ENCODE measurements at regions not wholly inside any gene's neighbourhood (a gene's known extent, or its start where the extent isn't known, plus 50 kb on each side); places are given as distances from the start of the nearest gene placed in this dataset.
"Not testable (repeated sequence)": the region's sequence is repeated elsewhere in the genome, so short reads cannot be mapped to it uniquely, and the experiment has no call there.

DNA sequence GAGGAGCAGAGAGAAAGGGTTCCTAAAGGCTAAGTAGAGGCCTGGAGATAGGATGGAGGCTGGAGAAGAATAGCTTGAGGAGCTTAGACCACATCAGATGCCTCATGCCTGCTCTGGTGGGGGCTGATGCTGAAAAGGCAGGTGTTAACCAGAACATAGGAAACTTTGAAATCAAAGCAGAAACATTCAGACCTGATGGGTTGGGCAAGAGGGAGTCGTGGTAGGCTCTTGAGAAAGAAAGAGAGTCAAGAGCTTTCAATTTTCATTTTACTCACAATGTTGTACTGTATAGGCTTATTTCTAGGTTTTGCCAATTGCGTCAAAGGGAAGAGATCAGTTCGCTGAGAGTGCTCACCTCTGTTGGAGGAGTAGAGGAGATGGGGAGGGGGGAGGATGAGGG lies 406.6 kb upstream of the SALL1 start:
- no peak for DNase-seq

DNA sequence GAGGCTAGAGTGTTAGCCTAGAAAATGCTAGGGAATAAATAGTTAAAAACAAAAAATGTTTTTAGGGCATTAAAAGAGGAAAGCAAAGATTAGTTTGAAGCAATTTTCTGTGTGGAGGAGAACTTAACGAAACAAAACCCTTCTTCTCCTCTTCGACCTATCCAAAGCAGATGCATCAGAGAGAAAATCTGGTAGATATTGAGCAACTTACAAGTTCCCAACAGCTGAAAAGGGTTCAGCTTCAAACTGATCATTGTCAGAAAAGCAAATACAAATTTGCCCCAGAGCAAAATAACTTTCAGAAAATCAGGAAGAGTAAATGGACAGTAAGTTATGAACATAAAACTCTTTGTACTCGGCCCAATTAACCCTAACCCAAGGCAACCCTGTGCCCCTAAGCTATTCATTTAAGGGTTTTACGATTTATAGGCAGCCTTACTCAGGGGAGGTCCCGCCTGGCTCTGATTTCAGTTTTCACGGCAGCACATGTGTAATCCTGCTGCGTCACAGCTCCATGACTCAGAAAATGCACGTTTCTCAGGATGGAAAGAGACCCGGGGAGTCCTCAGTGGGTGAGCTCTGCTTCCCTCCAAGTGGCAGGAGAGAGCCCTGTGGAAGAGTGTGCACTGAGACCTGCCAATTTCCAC lies 405.7 kb upstream of the SALL1 start:
- DNase-seq, result no peak

DNA sequence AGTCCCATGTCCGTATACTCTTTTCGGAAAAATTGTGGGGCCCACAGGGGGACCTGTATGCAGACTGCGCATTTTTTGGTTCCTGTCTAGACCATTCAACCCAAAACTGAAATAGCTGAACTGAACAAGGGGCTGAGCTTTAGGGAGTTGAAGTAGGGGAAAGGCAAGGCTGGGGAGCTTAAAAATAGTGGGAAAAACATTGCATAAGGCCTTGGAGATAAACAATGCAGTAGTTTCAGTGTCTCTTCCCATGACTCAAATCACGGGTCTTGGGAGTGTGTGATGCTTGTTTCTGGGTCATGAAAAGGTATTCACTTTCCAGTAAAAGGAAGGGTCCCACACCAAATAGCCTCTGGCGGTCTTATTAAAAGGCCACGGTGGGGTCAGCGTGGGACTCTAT lies 402.8 kb upstream of the SALL1 start:
- no peak for DNase-seq

DNA sequence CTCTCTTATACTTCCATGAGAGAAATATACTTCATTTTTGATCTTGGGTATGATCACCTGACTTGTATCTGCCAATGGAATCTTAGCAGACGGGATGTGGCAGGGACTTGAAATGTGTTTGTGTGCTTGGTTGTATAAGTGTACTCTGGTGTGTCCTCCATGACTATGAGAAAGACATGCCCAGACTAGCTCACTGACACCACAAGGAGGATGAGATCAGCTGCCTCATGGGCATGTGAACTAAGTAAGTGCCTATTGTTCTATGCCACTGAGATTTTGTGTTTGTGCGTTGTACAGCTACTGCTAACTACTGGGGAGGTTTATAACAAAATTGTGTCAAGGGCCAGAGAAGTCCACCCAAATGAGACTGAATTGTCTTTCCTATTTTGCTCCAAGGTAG lies 402.2 kb upstream of the SALL1 start:
- DNase-seq, result no peak

DNA sequence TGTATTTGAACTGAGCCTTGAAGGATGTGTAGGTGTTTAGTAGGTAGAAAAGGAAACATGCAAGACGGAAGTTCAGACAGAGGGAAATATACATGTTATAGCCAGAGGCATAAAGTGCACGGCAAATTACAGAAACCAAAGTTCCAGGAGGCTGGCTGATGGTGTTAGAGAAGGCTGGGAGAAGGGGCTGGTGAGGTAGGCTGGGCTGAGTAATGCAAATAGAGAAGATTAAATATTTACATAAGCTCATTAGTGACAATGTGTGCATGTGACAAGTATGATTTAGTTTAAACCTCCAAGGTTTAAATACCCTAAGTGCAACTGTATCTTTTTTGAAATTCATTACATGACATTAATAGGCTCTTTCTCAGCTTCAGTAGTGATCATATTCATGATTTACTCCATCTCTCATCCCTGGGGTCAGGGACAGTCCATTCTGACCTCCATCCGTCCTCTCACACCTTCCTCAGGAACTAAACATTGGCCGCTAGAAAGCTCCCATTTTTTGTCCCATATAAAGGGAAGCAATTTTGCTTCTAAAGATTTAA lies 399.8 kb upstream of the SALL1 start:
- DNase-seq, result no peak

DNA sequence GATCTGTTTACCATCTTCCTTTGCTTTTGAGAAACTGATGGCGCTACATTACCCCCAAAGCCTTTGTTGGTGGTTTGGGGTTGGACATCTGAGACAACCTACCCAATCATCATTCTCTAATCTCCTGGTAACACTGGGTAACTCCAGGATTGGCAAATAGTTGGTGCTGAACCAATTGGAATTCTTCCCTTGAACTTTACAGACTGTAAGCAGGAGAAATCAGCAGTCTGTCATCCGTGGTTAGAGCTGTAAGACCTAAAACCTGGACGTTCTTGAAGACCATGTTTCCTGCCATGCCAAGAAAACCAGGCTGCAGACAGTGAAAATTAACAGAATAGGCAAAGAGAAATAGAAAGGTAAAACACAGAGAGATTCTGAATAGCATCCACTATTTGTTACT lies 398.8 kb upstream of the SALL1 start:
- DNase-seq, result no peak

DNA sequence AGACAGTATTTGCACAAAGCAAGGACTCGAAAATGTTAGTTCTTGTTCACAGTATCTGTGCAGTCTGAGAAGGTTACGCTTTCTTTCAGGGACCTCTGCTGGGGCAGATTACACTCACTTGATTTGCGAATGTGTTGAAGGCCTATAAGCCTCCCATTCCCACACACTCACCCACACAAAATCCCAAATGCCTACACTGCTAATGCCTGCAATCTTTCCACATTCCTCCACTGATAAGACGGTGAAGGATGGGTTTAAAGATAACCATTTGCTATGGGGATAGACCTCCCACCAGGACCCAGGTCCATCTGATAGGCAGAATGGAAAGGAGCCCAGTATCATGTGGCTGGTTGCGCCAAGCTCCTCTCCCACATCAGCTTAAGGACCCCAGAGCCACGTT lies 394.9 kb upstream of the SALL1 start:
- DNase-seq, result no peak

DNA sequence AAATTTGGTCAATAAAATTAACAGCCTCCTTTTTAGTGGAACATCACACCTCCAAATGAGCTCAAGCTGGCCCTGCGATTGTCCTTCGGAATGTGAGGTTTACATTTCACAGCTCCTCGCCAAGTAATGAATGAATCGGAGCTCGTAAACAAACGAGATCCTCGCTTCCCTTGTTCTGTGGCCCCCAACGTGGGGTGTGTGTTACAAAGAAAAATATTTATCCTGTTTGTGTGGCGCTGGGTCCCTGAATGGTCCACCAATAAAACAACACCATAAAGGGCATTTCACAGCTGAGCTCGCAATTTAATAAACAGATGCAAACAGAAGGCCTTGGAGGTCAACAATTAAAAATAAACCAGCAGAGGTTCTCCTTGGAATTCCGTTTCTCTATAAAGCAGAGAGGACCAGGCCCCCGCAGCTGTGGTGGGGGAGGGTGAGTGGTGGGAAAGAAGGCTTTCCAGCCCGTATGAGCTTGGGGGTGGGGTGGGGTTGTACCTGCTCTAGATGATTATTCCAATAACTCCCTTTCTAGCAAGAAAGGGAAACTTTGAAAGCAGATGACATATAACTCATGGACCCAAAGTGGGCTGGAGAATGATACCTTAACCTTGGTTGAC lies 393.9 kb upstream of the SALL1 start:
- DNase-seq, result no peak

DNA sequence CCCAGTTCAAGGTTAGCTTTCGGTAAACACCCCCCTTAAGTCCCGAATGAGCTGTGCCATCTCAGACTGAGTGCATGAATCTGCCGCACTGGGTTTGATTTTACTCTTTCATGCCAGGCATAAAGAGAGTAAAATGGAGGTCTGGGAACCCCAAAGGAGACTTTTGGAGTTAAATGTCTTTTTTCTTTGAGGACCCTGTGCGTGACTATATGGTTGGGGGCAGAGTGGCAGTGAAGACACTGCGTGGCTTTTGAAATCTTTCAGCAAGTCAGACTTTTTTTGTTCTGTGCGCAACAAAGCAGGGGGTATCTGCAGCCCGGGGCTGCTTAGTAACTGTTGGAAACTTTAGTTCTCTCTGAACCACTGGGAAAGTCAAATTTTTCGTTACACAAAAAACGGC lies 392.9 kb upstream of the SALL1 start:
- DNase-seq, result no peak

DNA sequence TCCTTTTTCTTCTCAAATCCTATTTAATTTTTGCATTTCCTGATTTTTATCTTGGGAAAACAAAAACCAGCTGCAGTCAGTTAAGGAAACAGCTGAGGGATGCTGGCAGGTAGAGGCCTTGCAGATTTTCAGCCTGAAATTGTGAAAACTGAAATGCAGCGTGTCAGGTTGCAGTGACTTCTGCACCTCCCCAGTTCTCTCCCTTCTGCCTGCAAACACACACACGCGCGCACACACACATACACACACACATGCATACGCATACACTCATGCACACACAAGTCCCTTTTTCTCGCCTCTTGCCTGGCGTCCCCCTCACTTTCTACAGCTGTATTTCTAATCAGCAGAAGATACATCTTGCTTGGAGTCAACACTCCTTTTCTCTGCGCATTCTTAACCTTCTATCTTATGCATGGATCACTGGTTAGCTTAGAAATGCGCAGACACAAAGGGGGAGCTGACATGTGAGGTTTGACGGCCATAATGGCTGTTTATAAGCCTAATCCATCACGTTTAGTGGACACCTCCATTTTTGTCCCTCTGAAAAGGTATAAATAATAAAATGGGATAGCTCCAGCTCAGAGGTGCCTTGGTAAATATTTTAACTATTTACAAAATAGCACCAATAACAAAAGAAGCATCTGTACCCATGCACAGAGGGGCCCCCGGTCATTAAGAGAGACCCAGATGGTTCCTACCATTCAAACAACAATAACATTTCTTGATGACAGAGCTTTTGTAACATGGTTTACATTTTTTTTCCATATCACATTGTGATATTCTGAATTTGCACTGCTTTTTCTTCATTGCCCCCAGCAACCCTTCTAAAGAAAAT lies 392.1 kb upstream of the SALL1 start:
- DNase-seq, result no peak

DNA sequence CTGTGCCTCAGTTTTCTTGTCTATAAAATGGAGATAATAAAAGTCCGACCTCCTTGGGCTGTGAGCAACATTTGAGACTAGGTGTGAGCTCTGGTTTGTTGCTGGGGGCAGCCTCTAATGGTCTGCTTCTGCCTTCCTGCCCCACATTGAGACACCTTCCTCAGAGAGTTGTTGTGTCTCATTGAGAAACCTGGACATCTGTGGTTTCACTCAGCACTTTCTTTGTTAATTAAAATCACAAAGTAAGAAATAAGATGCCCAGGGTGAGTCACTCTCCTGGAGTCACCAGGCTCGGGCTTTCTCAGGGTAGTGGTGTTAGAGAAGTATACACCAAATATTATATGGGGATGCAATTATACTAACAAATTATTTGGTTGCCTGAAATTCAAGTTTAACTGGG lies 389.2 kb upstream of the SALL1 start:
- no peak for DNase-seq

DNA sequence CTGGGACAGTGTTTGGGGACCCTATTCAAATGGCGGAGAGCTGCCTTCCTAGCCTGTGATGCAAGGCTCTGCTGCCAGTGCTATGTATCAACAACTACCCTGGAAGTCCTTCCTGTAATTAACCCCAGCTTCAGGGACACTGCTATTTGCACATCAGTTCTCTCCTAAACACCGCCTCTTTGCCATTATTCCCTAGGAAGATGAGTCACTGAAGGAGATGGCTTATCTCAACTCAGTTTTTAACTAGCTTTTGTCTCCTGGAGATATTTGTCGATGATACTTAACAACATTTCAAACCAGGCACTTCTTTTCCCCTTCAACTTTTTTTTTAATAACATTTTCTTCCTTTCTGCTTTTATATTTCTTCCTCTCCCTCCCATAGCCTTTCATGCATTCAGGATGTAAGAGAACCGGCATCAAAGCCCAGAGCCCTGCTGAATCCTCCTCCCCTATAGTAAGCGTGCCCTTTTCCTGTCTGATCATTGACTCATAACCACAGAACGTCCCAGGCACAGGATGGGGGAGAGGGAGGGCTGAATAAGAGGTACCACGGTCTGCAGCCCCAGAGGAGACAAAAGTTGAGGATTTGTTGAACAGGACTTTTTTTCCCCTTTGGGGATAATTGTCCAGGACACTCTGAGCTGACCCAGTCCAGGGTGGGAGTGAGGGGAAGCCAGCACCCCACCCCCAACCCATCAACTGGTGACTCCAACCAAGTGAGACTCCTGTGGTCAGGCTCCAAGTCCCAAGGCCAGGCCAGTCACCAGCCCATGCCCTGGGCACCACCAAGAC lies 387.8 kb upstream of the SALL1 start:
- DNase-seq, result no peak

DNA sequence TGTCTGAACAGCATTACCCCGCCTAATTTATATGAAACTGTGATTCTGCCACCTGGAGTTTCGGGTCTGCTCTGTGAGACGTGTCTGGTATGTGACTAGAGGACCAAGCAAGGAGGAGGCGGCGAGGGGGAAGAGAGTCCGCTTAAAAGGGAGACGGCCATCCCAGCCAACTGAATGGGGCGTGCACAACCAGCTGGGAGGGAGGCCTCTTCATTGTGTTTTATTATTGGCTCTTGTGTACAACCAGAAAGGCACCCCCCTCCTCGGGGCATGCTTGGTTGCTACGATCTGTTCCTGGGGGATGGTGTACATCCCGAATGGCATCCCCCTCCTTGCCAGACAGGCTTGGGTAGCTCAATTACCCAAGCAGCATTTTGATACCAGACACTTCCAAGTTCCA lies 384.5 kb upstream of the SALL1 start:
- DNase-seq, result no peak

DNA sequence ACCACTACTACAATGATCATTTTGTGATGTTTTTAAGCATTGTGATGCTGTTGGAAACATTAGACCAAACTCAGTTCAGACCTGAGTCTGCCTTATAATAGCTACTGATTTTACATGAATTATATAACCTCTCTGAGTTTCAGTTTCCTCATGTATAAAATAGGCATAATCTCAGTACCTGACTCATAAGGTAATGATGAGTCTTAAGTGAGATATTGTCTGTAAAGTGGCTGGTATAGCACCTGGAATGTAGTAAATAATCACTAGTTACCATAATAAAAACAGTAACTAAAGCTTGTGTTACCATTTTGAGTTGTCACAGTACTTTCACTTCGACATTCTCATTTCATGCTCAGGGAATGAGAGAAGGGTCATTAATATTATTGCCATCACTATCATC lies 381.5 kb upstream of the SALL1 start:
- no peak for DNase-seq

DNA sequence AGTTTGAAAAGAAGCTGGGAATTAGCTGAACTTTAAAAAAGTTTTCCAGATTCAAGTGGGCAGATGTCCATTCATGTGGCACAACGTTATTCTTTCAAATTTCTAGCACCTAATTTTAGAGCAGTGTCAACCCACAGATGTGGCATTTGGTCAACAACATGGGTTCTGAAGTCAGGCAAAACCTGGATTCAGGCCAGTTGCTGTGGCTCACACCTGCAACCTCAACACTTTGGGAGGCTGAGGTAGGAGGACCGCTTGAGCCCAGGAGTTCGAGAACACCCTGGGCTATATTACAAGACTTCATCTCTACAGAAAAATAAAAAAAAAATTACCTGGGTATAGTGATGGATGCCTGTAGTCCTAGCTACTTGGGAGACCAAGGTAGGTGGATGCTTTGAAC lies 380.2 kb upstream of the SALL1 start:
- no peak for DNase-seq

DNA sequence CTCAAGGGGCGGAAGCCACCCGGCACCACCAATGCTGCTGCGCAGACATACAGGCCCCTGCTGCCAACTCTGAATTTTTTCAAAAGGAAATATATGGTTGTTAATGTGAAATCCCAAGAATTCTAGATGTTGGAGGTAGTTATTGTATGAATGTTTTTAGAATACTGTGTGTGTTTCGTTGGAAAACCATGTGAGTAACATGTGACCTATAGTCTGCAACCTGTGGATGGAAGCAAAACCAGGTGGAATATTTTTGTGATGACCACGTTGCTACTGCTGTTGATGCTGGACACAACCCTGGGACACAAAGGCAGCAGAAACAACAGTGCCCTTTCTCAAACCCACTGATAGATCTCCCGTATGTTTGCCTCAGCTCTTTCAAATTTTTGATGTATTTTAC lies 376.3 kb upstream of the SALL1 start:
- DNase-seq, result no peak

DNA sequence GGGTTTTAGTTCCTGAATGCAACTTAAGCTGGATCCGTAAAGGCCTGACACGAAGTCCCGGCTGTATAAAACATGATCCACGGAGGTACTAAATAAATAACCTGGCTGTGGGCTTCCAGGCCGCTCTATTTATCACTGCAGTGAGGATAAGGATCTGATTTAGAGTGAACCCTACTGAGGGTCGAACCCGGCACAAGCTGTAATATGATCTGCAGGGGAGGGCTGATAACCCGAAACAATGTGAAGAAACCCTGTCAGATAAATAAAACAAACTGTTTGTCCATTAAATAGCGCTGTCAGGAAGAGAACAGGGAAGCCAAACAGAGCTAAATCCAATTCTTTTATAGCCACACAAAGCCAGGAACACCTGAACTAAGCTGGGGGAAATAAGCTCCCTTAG lies 375.6 kb upstream of the SALL1 start:
- DNase-seq, result no peak

DNA sequence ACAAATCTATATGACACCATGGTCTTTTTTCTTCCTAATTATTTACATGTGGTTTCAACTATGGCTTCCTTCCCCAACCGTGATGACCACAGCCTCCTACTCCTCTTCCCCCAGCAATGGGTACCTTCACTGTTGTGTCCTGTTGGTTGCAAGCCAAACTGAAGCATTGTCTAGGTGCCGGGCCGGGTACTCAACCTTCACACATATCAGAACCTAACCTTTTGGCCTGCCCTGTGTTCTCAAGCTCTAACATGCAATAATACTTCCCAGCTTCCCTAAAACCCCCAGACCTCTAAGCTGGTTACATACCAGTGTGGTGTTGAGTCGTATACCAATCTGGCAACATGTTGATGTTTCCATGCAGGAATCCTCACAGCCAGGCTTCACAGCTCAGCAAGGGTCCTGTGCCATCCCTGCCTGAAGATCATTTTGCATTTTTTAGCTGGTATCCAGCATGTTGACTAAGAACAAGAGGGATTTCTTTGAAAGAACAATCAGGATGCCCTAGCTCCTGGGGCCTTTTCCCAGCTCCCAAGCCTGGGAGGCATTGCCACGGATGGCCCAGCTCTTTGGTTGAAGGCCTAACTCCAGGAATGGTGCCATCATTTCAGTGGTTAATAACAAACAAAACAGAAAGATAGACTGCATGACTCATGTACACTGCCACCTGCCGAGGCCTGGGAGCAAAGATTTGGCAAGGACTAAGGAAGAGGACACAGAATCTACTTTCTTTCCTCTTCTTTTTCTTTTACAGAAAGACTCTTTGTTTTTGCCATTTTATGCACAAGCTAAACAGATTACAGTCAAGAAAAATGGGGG lies 373.7 kb upstream of the SALL1 start:
- no peak for DNase-seq

DNA sequence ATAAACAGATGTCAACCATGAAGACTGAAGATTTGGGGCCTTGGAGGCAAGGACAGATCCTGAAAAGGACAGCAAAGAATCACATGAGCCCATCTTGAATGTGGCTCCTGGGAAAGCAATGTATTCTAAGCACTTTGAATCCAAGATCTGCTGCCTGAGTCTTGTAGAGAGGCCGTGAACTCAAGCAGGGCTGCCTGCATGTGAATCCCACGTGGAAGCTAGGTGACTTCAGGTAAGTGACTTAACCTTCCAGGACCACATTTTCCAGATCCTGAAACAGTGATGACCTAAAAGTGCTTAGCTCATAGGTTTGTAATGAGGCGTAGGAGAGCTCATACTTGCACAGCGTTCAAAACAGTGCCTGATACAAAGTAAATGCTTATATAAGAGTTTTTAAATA lies 373.0 kb upstream of the SALL1 start:
- no peak for DNase-seq

DNA sequence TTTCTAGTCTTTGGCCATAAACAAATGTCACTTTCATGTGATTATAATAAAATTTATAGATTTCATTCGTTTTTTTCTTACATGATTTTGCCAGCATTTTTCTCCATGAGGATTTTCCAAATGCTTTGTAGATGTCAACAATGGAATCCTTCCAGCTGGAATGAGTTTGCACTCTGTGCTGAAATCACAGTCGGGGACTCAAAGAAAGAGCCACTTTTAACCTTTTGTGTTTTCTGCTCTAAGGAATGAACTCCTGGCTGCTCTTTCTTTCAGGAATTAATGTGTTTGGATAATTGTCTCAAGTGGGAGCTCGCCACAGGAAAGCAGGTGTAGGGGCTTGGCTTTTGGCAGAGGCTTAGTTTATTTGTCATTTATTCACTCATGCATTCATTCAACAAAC lies 372.3 kb upstream of the SALL1 start:
- no peak for DNase-seq

DNA sequence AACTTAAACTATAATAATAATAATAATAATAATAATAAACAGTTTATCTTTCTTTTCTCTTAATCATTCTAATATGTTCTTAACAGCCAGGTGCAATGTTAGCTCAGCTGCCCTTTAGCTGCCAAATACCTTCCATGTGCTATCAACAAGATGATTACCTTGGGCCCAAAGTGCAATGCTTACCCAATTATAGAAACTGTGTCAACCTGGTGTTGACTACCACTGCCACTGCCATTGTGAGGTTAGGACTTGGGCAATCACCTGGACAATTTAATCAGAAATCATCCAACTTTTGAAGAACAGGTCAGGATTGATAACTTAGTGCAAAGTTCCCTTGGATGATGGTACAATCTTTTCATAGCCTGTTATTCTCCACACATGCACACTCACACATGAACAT lies 371.8 kb upstream of the SALL1 start:
- DNase-seq, result no peak

DNA sequence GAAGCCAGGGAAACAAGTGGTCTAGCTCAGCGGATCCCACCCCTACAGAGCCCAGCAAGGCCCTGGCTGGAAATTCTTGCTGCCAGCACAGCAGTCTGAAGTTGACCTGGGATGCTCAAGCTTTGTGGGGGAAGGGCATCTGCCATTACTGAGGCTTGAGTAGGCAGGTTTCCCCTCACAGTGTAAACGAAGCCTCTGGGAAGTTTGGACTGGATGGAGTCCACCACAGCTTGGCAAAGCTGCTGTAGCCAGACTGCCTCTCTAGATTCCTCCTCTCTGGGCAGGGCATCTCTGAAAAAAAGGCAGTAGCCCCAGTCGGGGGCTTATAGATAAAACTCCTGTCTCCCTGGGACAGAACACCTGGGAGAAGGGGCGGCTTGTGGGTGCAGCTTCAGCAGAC lies 365.9 kb upstream of the SALL1 start:
- not testable (repeated sequence) for DNase-seq
